ENCODE measurements at regions not wholly inside any gene's neighbourhood (a gene's known extent, or its start where the extent isn't known, plus 50 kb on each side); places are given as distances from the start of the nearest gene placed in this dataset.

GRCh38 chr11:30733748-30734147 lies 147.6 kb upstream of the MPPED2 start:
- TF ChIP-seq GATA3 (IDR thresholded peaks at IDR 0.05; ENCODE audit: low read depth, low read length): no peak
- no peak for TF ChIP-seq GATA2 (IDR thresholded peaks at IDR 0.05; ENCODE audit: low read depth, low read length)

All from SH-SY5Y (cell line).